ENCODE measurements at regions not wholly inside any gene's neighbourhood (a gene's known extent, or its start where the extent isn't known, plus 50 kb on each side); places are given as distances from the start of the nearest gene placed in this dataset.

- no peak for TF ChIP-seq CTCF (conservative IDR thresholded peaks at IDR 0.05; ENCODE audit: control insufficient read depth, insufficient read depth, low read depth, low read length)
- peak; percentile 53 for DNase-seq (ENCODE audit: low read depth)
- no peak overlapping the region for H3K4me3 ChIP-seq (ENCODE audit: control insufficient read depth, low read depth, low read length)
These were observed 56.3 kb upstream of the PRDM9 start for GRCh38 chr5:23451156-23451555.

- no peak overlapping the region for H3K4me3 ChIP-seq (ENCODE audit: control insufficient read depth, low read depth, low read length)
- TF ChIP-seq CTCF (conservative IDR thresholded peaks at IDR 0.05; ENCODE audit: control insufficient read depth, insufficient read depth, low read depth, low read length), result no peak
- DNase-seq (ENCODE audit: low read depth), result no peak
These were observed 57.2 kb upstream of the PRDM9 start for GRCh38 chr5:23450187-23450586.

DNA sequence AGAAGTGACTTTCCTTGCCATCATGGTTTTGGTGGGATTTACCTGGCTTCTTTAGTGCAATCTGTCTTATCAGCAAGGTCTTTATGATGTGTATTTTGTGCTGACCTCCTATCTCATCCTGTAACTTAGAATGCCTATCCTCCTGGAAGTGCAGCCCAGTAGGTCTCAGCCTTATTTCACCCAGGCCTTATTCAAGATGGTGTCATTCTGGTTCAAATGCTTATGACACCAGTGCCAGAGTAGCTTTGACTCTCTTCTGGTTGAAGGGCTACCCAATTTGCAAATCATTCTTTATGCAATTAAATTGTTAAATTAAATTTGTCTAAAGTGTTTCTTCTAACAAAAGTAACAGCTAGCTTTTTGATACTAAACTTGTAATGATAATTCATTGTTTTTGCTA is 58.8 kb upstream of the PRDM9 start:
- no peak for TF ChIP-seq CTCF (conservative IDR thresholded peaks at IDR 0.05; ENCODE audit: control insufficient read depth, insufficient read depth, low read depth, low read length)
- H3K4me3 ChIP-seq (ENCODE audit: control insufficient read depth, low read depth, low read length), result no peak overlapping the region
- DNase-seq (ENCODE audit: low read depth), result no peak

GRCh38 chr5:23446424-23446823 is 61.0 kb upstream of the PRDM9 start:
- no peak overlapping the region for H3K4me3 ChIP-seq (ENCODE audit: control insufficient read depth, low read depth, low read length)
- no peak for TF ChIP-seq CTCF (conservative IDR thresholded peaks at IDR 0.05; ENCODE audit: control insufficient read depth, insufficient read depth, low read depth, low read length)
- peak; percentile 87 for DNase-seq (ENCODE audit: low read depth)

DNA sequence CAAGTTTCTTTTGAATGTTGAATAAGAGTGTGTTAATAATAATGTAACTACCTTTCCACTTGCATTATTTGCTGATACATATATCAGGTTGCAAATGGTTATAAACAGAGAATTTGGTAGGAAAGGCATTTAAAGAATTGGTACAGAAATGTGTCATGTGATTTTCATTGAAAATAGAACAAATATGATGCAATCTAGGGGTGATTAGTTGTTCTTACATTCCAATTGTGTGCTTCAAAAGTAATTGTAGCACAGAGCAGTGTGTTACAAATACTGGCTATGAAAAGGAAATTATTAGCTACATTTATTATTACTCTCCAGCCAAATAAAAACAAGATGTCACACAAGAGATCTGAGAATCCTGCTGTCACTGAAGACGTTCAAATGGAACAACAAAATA is 61.8 kb upstream of the PRDM9 start:
- H3K4me3 ChIP-seq (ENCODE audit: control insufficient read depth, low read depth, low read length), result no peak overlapping the region
- peak; percentile 62 for DNase-seq (ENCODE audit: low read depth)
- TF ChIP-seq CTCF (conservative IDR thresholded peaks at IDR 0.05; ENCODE audit: control insufficient read depth, insufficient read depth, low read depth, low read length), result no peak

- H3K4me3 ChIP-seq (ENCODE audit: control insufficient read depth, low read depth, low read length), result no peak overlapping the region
- no peak for TF ChIP-seq CTCF (conservative IDR thresholded peaks at IDR 0.05; ENCODE audit: control insufficient read depth, insufficient read depth, low read depth, low read length)
- DNase-seq (ENCODE audit: low read depth), result no peak
These were observed 66.7 kb upstream of the PRDM9 start for GRCh38 chr5:23440703-23441102.

- no peak for TF ChIP-seq CTCF (conservative IDR thresholded peaks at IDR 0.05; ENCODE audit: control insufficient read depth, insufficient read depth, low read depth, low read length)
- no peak overlapping the region for H3K4me3 ChIP-seq (ENCODE audit: control insufficient read depth, low read depth, low read length)
- no peak for DNase-seq (ENCODE audit: low read depth)
These were observed 70.4 kb upstream of the PRDM9 start for GRCh38 chr5:23437011-23437410.
